HL-60 (cell line): ENCODE measurements at regions not wholly inside any gene's neighbourhood (a gene's known extent, or its start where the extent isn't known, plus 50 kb on each side); places are given as distances from the start of the nearest gene placed in this dataset.

Experiments
- DNase-seq, 2 experiments: peaks; one replicate each; pipeline ENCODE4 v3.0.0-alpha.2; 2010 to 2020; ENCODE audit warnings: low read depth in 1 of 2, low spot score in 1 of 2
- H3K27ac ChIP-seq: fragments of 250-450 bp; sonication (Bioruptor Pico); replicated peaks from 2 replicates; pipeline ENCODE4 v1.5.1; 2020; ENCODE audit warnings: mild to moderate bottlenecking, moderate library complexity
- H3K27me3 ChIP-seq: fragments of 250-450 bp; sonication (Bioruptor Pico); 2 replicates; pipeline ENCODE4 v1.5.1; 2021; ENCODE audit warnings: mild to moderate bottlenecking, moderate library complexity; ENCODE audit not compliant: insufficient read depth, poor library complexity, severe bottlenecking
- H3K4me3 ChIP-seq: replicated peaks from 2 replicates; pipeline ENCODE4 v1.5.1; 2011; ENCODE audit warnings: mild to moderate bottlenecking, control low read depth, low read length; ENCODE audit not compliant: insufficient read depth
- GABPA ChIP-seq: IDR thresholded peaks from 2 replicates; pipeline ENCODE4 v1.6.1; 2012; ENCODE audit warnings: low read depth
- POLR2AphosphoS5 ChIP-seq: IDR thresholded peaks from 2 replicates; pipeline ENCODE4 v1.6.1; 2012; ENCODE audit warnings: low read depth
- SPI1 ChIP-seq: IDR thresholded peaks from 2 replicates; pipeline ENCODE4 v1.6.1; 2012; ENCODE audit warnings: low read depth, mild to moderate bottlenecking, borderline replicate concordance
- TF ChIP-seq, protein P1 (sequence below): IDR thresholded peaks from one replicate; pipeline ENCODE4 v1.5.1; 2011; ENCODE audit warnings: low read length, control low read depth, inconsistent platforms; ENCODE audit not compliant: insufficient read depth
- TF ChIP-seq, protein P2 (sequence below): IDR thresholded peaks from 2 replicates; pipeline ENCODE4 v1.6.1; 2012; ENCODE audit warnings: low read depth; ENCODE audit not compliant: insufficient replicate concordance

DNA sequence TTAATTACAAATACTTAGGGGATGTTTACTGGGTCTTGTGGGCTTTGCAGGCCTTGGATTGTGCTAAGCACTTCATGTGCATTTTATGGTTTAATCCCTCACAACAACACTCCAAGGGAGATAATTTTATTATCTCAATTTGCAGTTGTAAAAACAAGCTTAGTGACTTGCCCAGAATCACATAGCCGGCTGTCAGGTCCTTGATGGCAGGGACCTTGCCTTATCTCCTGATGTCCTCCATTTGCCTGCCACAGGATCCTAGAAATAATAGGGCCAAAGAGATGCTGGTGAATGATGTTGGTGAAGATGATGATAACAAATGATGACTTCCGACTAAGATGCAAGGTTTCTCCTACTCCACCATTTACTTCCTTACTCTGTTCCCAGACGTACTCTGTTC lies 385.4 kb downstream of the TMEM135 start:
- TF ChIP-seq, protein P1, sequence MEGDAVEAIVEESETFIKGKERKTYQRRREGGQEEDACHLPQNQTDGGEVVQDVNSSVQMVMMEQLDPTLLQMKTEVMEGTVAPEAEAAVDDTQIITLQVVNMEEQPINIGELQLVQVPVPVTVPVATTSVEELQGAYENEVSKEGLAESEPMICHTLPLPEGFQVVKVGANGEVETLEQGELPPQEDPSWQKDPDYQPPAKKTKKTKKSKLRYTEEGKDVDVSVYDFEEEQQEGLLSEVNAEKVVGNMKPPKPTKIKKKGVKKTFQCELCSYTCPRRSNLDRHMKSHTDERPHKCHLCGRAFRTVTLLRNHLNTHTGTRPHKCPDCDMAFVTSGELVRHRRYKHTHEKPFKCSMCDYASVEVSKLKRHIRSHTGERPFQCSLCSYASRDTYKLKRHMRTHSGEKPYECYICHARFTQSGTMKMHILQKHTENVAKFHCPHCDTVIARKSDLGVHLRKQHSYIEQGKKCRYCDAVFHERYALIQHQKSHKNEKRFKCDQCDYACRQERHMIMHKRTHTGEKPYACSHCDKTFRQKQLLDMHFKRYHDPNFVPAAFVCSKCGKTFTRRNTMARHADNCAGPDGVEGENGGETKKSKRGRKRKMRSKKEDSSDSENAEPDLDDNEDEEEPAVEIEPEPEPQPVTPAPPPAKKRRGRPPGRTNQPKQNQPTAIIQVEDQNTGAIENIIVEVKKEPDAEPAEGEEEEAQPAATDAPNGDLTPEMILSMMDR = no peak
- TF ChIP-seq POLR2AphosphoS5 = no peak
- TF ChIP-seq, protein P2, sequence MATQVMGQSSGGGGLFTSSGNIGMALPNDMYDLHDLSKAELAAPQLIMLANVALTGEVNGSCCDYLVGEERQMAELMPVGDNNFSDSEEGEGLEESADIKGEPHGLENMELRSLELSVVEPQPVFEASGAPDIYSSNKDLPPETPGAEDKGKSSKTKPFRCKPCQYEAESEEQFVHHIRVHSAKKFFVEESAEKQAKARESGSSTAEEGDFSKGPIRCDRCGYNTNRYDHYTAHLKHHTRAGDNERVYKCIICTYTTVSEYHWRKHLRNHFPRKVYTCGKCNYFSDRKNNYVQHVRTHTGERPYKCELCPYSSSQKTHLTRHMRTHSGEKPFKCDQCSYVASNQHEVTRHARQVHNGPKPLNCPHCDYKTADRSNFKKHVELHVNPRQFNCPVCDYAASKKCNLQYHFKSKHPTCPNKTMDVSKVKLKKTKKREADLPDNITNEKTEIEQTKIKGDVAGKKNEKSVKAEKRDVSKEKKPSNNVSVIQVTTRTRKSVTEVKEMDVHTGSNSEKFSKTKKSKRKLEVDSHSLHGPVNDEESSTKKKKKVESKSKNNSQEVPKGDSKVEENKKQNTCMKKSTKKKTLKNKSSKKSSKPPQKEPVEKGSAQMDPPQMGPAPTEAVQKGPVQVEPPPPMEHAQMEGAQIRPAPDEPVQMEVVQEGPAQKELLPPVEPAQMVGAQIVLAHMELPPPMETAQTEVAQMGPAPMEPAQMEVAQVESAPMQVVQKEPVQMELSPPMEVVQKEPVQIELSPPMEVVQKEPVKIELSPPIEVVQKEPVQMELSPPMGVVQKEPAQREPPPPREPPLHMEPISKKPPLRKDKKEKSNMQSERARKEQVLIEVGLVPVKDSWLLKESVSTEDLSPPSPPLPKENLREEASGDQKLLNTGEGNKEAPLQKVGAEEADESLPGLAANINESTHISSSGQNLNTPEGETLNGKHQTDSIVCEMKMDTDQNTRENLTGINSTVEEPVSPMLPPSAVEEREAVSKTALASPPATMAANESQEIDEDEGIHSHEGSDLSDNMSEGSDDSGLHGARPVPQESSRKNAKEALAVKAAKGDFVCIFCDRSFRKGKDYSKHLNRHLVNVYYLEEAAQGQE = no peak
- no peak for TF ChIP-seq GABPA
- no peak for TF ChIP-seq SPI1
- Histone ChIP-seq H3K27me3 (peaks cover 4% of the 10 kb centered on the region), H3K4me3 (no peak overlapping the region), H3K27ac (no peak overlapping the region)
- DNase-seq = no peak

DNA sequence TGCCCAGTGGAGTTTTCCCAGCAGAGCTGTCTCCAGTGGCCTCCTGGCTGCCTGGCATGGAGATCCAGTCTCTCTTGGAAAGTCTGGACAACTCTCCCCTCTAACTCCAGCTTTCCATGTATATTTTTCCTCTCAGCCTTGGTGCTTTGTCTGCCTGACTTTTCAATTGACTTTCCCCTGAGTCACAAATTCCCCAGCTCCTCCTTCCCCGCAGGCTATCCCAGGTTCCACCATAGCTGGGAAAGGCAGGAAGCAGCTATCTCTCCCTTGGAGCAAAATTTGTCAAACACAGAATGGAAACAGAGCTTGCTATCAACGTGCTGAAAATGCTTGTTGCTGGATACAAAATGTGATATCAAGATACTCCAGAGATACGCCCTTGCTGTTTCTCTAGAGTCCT lies 384.8 kb downstream of the TMEM135 start:
- TF ChIP-seq, protein P2 = no peak
- TF ChIP-seq, protein P1 = no peak
- TF ChIP-seq POLR2AphosphoS5 = no peak
- TF ChIP-seq GABPA = no peak
- TF ChIP-seq SPI1 = no peak
- H3K27ac ChIP-seq = no peak overlapping the region
- peaks cover 4% of the 10 kb centered on the region for H3K27me3 ChIP-seq
- no peak for DNase-seq
- no peak overlapping the region for H3K4me3 ChIP-seq

DNA sequence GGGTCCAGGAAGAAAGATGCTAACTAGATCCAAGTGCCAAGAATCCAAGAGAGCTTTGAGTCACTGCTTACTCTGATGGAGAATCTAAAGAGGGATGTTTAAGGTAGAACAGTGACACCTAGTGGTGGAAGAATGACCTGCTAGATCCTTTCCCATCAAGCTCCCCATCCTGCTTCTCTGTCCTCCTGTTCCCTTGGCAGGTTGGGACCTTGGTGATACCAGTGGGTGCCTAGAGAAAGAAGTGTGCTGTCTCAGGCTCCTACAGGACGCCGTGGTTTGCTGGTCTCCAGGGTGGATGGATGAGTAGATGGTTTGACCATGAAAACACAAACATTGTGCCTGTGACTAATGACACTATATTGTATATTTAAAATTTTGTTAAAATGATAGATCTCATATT lies 383.7 kb downstream of the TMEM135 start:
- DNase-seq = peak; percentile 39 to 48
- Histone ChIP-seq H3K27ac (no peak overlapping the region), H3K4me3 (no peak overlapping the region), H3K27me3 (peaks cover 4% of the 10 kb centered on the region)
- no peak for TF ChIP-seq SPI1
- no peak for TF ChIP-seq POLR2AphosphoS5
- TF ChIP-seq GABPA = no peak
- TF ChIP-seq, protein P2 = no peak
- TF ChIP-seq, protein P1 = peak; percentile 54
